ENCODE measurements at regions not wholly inside any gene's neighbourhood (a gene's known extent, or its start where the extent isn't known, plus 50 kb on each side); places are given as distances from the start of the nearest gene placed in this dataset.
"Not testable (repeated sequence)": the region's sequence is repeated elsewhere in the genome, so short reads cannot be mapped to it uniquely, and the experiment has no call there.

DNA sequence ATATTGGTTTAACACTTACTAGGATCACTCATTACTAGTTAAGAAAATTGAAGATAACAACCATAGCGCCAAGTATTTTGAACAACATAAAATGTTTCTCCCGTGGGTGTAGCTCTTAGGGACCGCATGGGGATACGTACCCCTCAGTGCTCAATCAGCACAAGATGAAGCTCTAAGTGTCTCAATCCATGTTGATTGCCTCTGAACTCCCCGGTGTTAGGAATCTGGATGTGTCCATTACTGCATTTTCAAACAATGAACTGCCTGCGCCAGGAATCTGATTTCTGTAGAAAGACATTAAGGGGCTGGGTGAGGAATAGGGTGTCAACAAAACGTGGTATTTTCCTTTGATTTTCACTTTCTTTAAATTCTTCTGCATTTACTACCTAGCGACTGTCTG, 100.2 kb downstream of the LMO4 start:
- 73 to 74% methylated on average over 8 of the region's 8 CpGs for WGBS, 2 donors
- intact Hi-C loops (cut with DNase I), result no loop called here
- no peaks in the 10 kb centered on the region for H3K9me3 ChIP-seq

DNA sequence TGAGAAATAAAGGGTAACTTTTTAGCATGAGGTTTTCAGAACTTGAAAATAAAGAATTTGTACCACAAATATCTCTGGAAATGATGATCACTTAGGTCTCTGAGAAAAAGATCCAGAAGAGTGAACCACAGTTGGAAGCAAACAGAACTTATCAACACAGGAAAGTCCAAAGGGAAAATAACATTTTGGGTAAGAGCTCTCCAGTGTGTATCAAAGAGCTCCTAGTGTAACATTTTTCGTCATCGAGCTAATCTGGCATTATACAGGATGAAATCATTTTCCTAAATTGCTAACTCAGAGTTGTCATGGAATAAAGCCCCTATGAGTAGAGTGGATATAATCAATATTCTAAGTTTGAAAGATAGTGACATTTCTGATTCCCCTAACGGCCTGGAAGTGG, 104.0 kb downstream of the LMO4 start:
- no peak for DNase-seq
- no peaks in the 10 kb centered on the region for H3K4me1 ChIP-seq
- H3K9me3 ChIP-seq, result no peaks in the 10 kb centered on the region
- TF ChIP-seq, protein P1, sequence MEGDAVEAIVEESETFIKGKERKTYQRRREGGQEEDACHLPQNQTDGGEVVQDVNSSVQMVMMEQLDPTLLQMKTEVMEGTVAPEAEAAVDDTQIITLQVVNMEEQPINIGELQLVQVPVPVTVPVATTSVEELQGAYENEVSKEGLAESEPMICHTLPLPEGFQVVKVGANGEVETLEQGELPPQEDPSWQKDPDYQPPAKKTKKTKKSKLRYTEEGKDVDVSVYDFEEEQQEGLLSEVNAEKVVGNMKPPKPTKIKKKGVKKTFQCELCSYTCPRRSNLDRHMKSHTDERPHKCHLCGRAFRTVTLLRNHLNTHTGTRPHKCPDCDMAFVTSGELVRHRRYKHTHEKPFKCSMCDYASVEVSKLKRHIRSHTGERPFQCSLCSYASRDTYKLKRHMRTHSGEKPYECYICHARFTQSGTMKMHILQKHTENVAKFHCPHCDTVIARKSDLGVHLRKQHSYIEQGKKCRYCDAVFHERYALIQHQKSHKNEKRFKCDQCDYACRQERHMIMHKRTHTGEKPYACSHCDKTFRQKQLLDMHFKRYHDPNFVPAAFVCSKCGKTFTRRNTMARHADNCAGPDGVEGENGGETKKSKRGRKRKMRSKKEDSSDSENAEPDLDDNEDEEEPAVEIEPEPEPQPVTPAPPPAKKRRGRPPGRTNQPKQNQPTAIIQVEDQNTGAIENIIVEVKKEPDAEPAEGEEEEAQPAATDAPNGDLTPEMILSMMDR (IDR thresholded peaks at IDR 0.05), result no peak
- no peak for TF ChIP-seq POLR2A (IDR thresholded peaks at IDR 0.05)
- no peak for ATAC-seq
- no peak overlapping the region for H3K27ac ChIP-seq
- no peak overlapping the region for H3K4me3 ChIP-seq
- 61 to 64% methylated on average over 3 of the region's 3 CpGs for WGBS, 2 donors
- H3K27me3 ChIP-seq, result no peaks in the 10 kb centered on the region
- no peaks in the 10 kb centered on the region for H3K36me3 ChIP-seq (replicated peaks in 1 of 2; ENCODE audit: insufficient read depth in 1 of 2, low read depth in 2 of 2)
- intact Hi-C loops (cut with DNase I), result no loop called here

More for the DNA sequence above, 100.2 kb downstream of the LMO4 start:
- Histone ChIP-seq H3K27me3 (no peaks in the 10 kb centered on the region), H3K4me3 (no peak overlapping the region), H3K4me1 (no peaks in the 10 kb centered on the region), H3K27ac (no peak overlapping the region), H3K36me3 (replicated peaks in 1 of 2; ENCODE audit: insufficient read depth in 1 of 2, low read depth in 2 of 2) (no peaks in the 10 kb centered on the region)
- ATAC-seq (no peak), DNase-seq (no peak)
- no peak for TF ChIP-seq POLR2A (IDR thresholded peaks at IDR 0.05)
- TF ChIP-seq, protein P1 (IDR thresholded peaks at IDR 0.05), result no peak

DNA sequence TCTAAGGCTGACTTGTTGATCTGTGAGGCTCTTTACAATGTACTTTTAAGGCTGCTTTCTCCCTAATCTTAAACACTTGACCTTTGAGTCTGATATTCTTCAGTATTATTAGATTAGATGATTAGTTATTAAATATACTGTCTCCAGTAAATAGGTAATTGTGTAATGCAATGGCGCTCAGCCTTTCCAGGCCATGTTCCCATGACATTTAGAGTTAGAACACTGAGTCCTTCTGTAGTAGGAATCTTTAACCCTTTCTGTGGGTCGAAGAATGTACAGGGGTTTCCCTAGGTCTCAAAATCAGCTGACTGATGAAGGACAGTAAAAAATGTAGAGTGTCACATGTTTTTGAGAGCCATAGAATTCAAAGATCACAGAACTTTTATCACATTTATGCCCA, 104.4 kb downstream of the LMO4 start:
- intact Hi-C loops (cut with DNase I); H3K4me1 ChIP-seq; ATAC-seq; H3K36me3 ChIP-seq (replicated peaks in 1 of 2; ENCODE audit: insufficient read depth in 1 of 2, low read depth in 2 of 2); DNase-seq; H3K27ac ChIP-seq; H3K27me3 ChIP-seq; H3K9me3 ChIP-seq; H3K4me3 ChIP-seq: not testable (repeated sequence)
- 51 to 60% methylated on average over 2 of the region's 2 CpGs for WGBS, 2 donors

DNA sequence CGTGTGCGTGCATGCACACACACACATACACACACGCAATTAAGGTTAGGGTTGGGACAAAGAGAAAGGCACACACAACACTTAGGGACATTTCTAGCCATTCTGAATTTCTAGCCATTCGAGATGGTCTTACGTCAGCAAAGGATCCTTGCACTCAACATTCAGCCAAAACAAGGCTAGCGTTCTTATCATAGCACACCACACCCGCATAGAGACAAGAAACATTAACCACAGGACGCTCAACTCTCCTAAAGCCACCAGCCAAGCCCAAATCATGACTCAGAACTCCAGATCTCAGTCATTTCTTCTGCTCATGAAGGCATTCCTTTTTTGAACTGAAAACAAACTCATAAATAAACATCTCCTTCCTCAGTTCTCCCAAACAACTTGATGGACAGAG, 106.8 kb downstream of the LMO4 start:
- WGBS, 2 donors, result 74 to 79% methylated on average over 8 of the region's 8 CpGs
- intact Hi-C loops (cut with DNase I), result no loop called here
- TF ChIP-seq, protein P1 (IDR thresholded peaks at IDR 0.05), result no peak
- no peak for TF ChIP-seq POLR2A (IDR thresholded peaks at IDR 0.05)
- no peak overlapping the region for H3K4me3 ChIP-seq
- H3K27ac ChIP-seq, result no peak overlapping the region
- H3K36me3 ChIP-seq (replicated peaks in 1 of 2; ENCODE audit: insufficient read depth in 1 of 2, low read depth in 2 of 2), result no peaks in the 10 kb centered on the region
- no peaks in the 10 kb centered on the region for H3K4me1 ChIP-seq
- no peak for ATAC-seq
- H3K27me3 ChIP-seq, result no peaks in the 10 kb centered on the region
- H3K9me3 ChIP-seq, result no peaks in the 10 kb centered on the region
- DNase-seq, result no peak

DNA sequence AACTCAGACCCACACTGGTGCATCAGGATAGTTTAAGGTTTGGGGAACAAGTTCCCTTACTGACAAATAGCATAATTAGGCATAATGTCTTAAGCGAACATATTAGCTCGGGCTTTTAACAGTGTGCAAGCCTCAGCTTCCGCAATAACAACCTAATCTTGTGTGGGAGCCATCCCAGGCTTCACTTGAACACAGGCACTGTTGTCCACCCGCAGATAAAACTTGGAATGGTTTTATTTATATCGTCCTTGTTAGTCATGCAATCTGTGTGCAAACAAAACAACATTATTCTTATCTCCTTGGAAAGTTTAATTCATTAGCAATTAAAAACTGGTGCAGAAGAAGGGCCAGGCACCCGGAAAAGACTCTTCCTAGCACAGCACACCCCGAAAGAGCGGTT, 107.4 kb downstream of the LMO4 start:
- H3K4me1 ChIP-seq; H3K4me3 ChIP-seq; intact Hi-C loops (cut with DNase I); DNase-seq; H3K27me3 ChIP-seq; H3K9me3 ChIP-seq; H3K36me3 ChIP-seq (replicated peaks in 1 of 2; ENCODE audit: insufficient read depth in 1 of 2, low read depth in 2 of 2); ATAC-seq; H3K27ac ChIP-seq: not testable (repeated sequence)
- WGBS, 2 donors, result 41 to 47% methylated on average over 8 of the region's 8 CpGs

DNA sequence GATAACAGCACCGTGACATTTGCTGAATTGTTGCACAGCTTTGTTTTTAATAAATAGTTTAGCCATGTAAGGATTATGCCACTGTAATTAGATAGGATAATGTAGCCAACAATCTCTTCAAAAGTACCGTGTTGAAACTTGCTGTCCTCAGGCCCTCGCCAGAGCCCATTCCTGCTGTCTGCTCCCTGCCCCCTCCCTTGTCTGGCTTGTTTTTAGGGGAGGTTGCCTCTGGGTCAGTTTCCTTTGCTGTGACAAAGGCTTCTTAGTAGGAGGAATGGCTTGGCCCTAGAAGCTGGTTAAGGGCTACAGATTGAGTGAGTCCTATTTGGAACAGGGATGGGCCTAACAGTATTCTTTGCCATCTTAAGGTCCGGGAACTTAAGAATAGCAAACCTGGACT, 107.9 kb downstream of the LMO4 start:
- TF ChIP-seq, protein P1 (IDR thresholded peaks at IDR 0.05), result no peak
- no peak for TF ChIP-seq POLR2A (IDR thresholded peaks at IDR 0.05)

More for the DNA sequence above, 107.9 kb downstream of the LMO4 start:
- DNase-seq, result no peak
- H3K4me3 ChIP-seq, result no peak overlapping the region
- H3K36me3 ChIP-seq (replicated peaks in 1 of 2; ENCODE audit: insufficient read depth in 1 of 2, low read depth in 2 of 2), result no peaks in the 10 kb centered on the region
- intact Hi-C loops (cut with DNase I), result no loop called here
- H3K27me3 ChIP-seq, result no peaks in the 10 kb centered on the region
- H3K9me3 ChIP-seq, result no peaks in the 10 kb centered on the region
- no peak overlapping the region for H3K27ac ChIP-seq
- no peak for ATAC-seq
- no peaks in the 10 kb centered on the region for H3K4me1 ChIP-seq
- WGBS, 2 donors, result 53 to 68% methylated on average over 4 of the region's 4 CpGs

Data from body of pancreas (tissue), 4 donors.